Smooth muscle cell (in vitro differentiated cells): ENCODE measurements at regions not wholly inside any gene's neighbourhood (a gene's known extent, or its start where the extent isn't known, plus 50 kb on each side); places are given as distances from the start of the nearest gene placed in this dataset.
A peak's percentile ranks its signal among the peaks of the same experiment; 100 is the strongest.

Experiments
- DNase-seq: peaks from one replicate; lab custom pipeline; 2025; ENCODE audit not compliant: unreplicated experiment; lab: John Stamatoyannopoulos, UW
- H2AFZ ChIP-seq: fragments of 200-600 bp; sonication (generic); 2 replicates; pipeline ENCODE4 v1.6.0; 2016; ENCODE audit warnings: antibody characterized with exemption, low read depth, mild to moderate bottlenecking
- H3F3A ChIP-seq: fragments of 200-600 bp; sonication (generic); 2 replicates; pipeline ENCODE4 v1.6.0; 2017; ENCODE audit warnings: antibody characterized with exemption, low read depth
- H3K27ac ChIP-seq: fragments of 200-600 bp; sonication (generic); 2 replicates; pipeline ENCODE4 v1.5.1; 2016; ENCODE audit warnings: low read depth, mild to moderate bottlenecking
- H3K27me3 ChIP-seq: fragments of 200-600 bp; sonication (generic); 2 replicates; pipeline ENCODE4 v1.6.1; 2016; ENCODE audit warnings: low read depth, mild to moderate bottlenecking
- H3K36me3 ChIP-seq: fragments of 200-600 bp; sonication (generic); 2 replicates; pipeline ENCODE4 v1.5.1; 2016; ENCODE audit warnings: low read depth
- H3K4me1 ChIP-seq: fragments of 200-600 bp; sonication (generic); 2 replicates; pipeline ENCODE4 v1.5.1; 2016; ENCODE audit warnings: low read depth
- H3K4me2 ChIP-seq: fragments of 200-600 bp; sonication (generic); 2 replicates; pipeline ENCODE4 v1.6.0; 2016; ENCODE audit warnings: mild to moderate bottlenecking
- H3K4me3 ChIP-seq: fragments of 200-600 bp; sonication (generic); 2 replicates; pipeline ENCODE4 v1.5.1; 2016; ENCODE audit warnings: mild to moderate bottlenecking
- H3K79me2 ChIP-seq: fragments of 200-600 bp; sonication (generic); 2 replicates; pipeline ENCODE4 v1.6.0; 2016; ENCODE audit warnings: low read depth, mild to moderate bottlenecking
- H3K9ac ChIP-seq: fragments of 200-600 bp; sonication (generic); 2 replicates; pipeline ENCODE4 v1.6.0; 2016; ENCODE audit warnings: low read depth
- H3K9me3 ChIP-seq: fragments of 200-600 bp; sonication (generic); replicated peaks from 2 replicates; pipeline ENCODE4 v1.5.1; 2016; ENCODE audit warnings: low read depth
- H4K20me1 ChIP-seq: fragments of 200-600 bp; sonication (generic); 2 replicates; pipeline ENCODE4 v1.6.0; 2016; ENCODE audit warnings: low read depth
- WGBS: methylation state at CpG from one replicate; pipeline ENCODE4 v1.1.7; 2016; ENCODE audit warnings: low lambda C conversion rate; 5-methylcytosine and 5-hydroxymethylcytosine counted together
- TF ChIP-seq, protein P1 (sequence below): fragments of 200-600 bp; sonication (generic); IDR thresholded peaks from 2 replicates; pipeline ENCODE4 v1.5.1; 2017; ENCODE audit warnings: borderline replicate concordance, mild to moderate bottlenecking, antibody characterized with exemption; ENCODE audit not compliant: insufficient read depth, poor library complexity, severe bottlenecking

DNA sequence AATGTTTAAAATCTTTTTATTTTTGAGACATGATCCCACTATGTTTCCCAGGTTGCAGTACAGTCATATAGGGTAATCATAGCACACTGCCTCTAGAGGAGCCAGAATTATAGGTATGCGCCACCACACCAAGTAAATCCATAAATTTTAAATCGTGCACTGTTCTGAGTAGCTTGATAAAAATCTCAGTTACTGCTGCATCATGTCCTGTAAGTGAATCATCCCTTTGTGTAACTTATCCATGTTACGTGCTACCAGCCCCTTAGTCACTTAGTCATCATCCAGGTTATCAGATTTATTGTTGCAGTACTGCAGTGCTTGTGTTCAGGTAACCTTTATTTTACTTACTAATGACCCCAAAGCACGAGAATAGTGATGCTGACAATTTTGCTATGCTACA is 1770.9 kb downstream of the BRINP3 start:
- Histone ChIP-seq H3K36me3 (no peaks in the 10 kb centered on the region), H3K4me3 (no peak overlapping the region), H2AFZ (no peak overlapping the region), H3K4me2 (no peak overlapping the region), H3F3A (no peaks in the 10 kb centered on the region), H3K9ac (no peak overlapping the region), H3K4me1 (no peaks in the 10 kb centered on the region), H3K9me3 (no peaks in the 10 kb centered on the region), H4K20me1 (no peaks in the 10 kb centered on the region), H3K27me3 (no peaks in the 10 kb centered on the region), H3K27ac (peak overlapping the region; percentile 85), H3K79me2 (no peaks in the 10 kb centered on the region)
- WGBS: 66% methylated on average over 4 of the region's 4 CpGs
- TF ChIP-seq, protein P1, sequence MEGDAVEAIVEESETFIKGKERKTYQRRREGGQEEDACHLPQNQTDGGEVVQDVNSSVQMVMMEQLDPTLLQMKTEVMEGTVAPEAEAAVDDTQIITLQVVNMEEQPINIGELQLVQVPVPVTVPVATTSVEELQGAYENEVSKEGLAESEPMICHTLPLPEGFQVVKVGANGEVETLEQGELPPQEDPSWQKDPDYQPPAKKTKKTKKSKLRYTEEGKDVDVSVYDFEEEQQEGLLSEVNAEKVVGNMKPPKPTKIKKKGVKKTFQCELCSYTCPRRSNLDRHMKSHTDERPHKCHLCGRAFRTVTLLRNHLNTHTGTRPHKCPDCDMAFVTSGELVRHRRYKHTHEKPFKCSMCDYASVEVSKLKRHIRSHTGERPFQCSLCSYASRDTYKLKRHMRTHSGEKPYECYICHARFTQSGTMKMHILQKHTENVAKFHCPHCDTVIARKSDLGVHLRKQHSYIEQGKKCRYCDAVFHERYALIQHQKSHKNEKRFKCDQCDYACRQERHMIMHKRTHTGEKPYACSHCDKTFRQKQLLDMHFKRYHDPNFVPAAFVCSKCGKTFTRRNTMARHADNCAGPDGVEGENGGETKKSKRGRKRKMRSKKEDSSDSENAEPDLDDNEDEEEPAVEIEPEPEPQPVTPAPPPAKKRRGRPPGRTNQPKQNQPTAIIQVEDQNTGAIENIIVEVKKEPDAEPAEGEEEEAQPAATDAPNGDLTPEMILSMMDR: no peak
- DNase-seq: no peak

DNA sequence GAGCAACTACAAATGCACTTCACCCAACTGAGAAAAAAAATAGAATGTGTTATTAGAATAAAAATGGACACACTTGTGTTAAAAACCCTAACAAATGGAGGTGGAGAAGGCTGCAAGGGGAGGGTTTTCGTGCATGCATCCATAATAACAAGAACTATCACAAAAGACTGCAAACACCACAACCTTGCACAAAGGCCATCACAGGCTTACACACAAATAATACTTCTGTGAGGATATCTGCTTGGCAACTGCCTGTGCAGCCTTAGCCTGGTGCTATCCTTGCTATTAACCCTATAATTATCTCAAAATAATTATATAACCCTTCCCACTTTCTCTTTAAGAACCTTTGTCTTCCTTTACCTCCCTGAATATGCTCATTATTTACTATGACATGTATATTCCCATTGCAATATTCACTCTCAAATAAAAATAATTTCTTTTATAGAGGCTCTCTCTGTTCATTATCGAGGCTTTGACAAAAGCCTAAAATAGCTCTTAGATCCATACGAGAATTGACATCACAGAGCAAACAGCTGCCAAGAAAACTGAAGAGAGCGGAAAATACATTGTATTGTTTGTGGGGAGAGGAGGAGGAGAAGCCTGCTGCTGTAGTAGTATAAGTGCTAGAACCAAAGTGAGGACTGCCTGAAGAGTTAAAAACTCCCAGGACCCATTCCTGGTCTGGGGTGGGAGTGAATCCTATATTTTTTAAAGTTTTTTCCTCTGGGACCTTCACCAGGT is 1768.7 kb downstream of the BRINP3 start:
- no peak for DNase-seq
- no peaks in the 10 kb centered on the region for H3F3A ChIP-seq
- H3K4me2 ChIP-seq: no peak overlapping the region
- no peaks in the 10 kb centered on the region for H3K9me3 ChIP-seq
- no peaks in the 10 kb centered on the region for H3K36me3 ChIP-seq
- no peak overlapping the region for H2AFZ ChIP-seq
- H3K79me2 ChIP-seq: no peaks in the 10 kb centered on the region
- H3K27ac ChIP-seq: no peak overlapping the region
- H4K20me1 ChIP-seq: no peaks in the 10 kb centered on the region
- H3K27me3 ChIP-seq: no peaks in the 10 kb centered on the region
- WGBS: 89% methylated on average over 4 of the region's 4 CpGs
- no peak overlapping the region for H3K4me3 ChIP-seq
- TF ChIP-seq, protein P1: no peak
- H3K4me1 ChIP-seq: no peaks in the 10 kb centered on the region
- no peak overlapping the region for H3K9ac ChIP-seq

DNA sequence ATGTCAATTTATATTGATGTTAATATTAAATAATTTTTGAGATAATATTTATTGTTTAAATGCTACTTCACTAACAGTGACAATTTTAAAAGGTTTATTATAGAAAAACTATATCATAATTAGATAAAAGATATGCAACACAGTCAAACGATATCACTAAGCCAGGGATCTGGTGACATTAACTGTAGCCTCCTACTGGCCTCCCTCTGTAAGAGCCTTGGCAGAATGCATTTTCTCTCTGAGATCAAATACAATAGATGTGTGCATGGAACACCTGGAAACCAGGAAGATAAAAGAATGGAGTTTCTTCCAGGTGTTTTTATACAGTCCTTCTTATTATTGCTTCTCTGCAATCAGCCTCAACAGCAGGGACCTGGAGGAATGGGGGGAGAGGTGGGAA is 1762.1 kb downstream of the BRINP3 start:
- Histone ChIP-seq H4K20me1 (no peaks in the 10 kb centered on the region), H3F3A (no peaks in the 10 kb centered on the region), H3K9me3 (no peaks in the 10 kb centered on the region), H3K4me2 (no peak overlapping the region), H3K4me1 (no peaks in the 10 kb centered on the region), H3K9ac (no peak overlapping the region), H3K27ac (no peak overlapping the region), H3K36me3 (no peaks in the 10 kb centered on the region), H3K79me2 (no peaks in the 10 kb centered on the region), H3K4me3 (no peak overlapping the region), H3K27me3 (no peaks in the 10 kb centered on the region), H2AFZ (no peak overlapping the region)
- DNase-seq: no peak
- WGBS: 67% methylated on average over 1 of the region's 1 CpG
- TF ChIP-seq, protein P1: peak; percentile 23

DNA sequence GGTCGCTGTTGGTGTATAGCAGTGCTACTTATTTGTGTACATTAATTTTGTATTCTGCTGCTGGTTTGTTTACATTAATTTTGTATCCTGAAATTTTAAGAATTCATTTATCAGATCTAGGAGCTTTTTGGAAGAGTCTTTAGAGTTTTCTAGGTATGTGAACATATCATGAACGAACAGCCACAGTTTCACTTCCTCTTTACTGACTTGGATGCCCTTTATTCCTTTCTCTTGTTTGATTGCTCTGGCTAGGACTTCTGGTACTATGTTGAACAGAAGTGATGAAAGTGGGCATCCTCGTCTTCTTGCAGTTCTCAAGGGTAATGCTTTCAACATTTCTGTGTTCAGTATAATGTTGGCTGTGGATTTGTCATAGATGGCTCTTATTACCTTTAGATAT is 1757.9 kb downstream of the BRINP3 start:
- 79% methylated on average over 3 of the region's 3 CpGs for WGBS
- no peak for DNase-seq
- TF ChIP-seq, protein P1: no peak

More for the DNA sequence above, 1757.9 kb downstream of the BRINP3 start:
- Histone ChIP-seq H3K36me3 (no peaks in the 10 kb centered on the region), H3K27ac (no peak overlapping the region), H3K4me1 (no peaks in the 10 kb centered on the region), H3K9me3 (no peaks in the 10 kb centered on the region), H3K4me2 (no peak overlapping the region), H3K79me2 (no peaks in the 10 kb centered on the region), H4K20me1 (no peaks in the 10 kb centered on the region), H3K27me3 (no peaks in the 10 kb centered on the region), H3K4me3 (no peak overlapping the region), H3F3A (no peaks in the 10 kb centered on the region), H3K9ac (no peak overlapping the region), H2AFZ (no peak overlapping the region)
